Colonic mucosa (tissue), 4 donors: ENCODE measurements at regions not wholly inside any gene's neighbourhood (a gene's known extent, or its start where the extent isn't known, plus 50 kb on each side); places are given as distances from the start of the nearest gene placed in this dataset.

ENCODE experiments used
- DNase-seq: peaks from one replicate; pipeline ENCODE4 v3.0.0-alpha.2; 2020
- H3K27ac ChIP-seq: fragments of 200-600 bp; one replicate; pipeline ENCODE4 v1.8.0; 2021
- H3K27me3 ChIP-seq: fragments of 200-600 bp; one replicate; pipeline ENCODE4 v1.8.0; 2021
- H3K36me3 ChIP-seq: fragments of 200-600 bp; one replicate; pipeline ENCODE4 v1.8.0; 2021
- H3K4me1 ChIP-seq: fragments of 200-600 bp; one replicate; pipeline ENCODE4 v1.8.0; 2021; ENCODE audit warnings: mild to moderate bottlenecking
- H3K4me3 ChIP-seq: fragments of 200-600 bp; one replicate; pipeline ENCODE4 v1.8.0; 2021
- H3K9ac ChIP-seq, 2 donors: one replicate each; pipeline ENCODE4 v1.7.0; 2013; ENCODE audit warnings: control low read depth in 2 of 2, low read depth in 2 of 2, low read length in 2 of 2
- H3K9me3 ChIP-seq: fragments of 200-600 bp; one replicate; pipeline ENCODE4 v1.8.0; 2021
- CTCF ChIP-seq: fragments of 200-600 bp; IDR thresholded peaks from one replicate; pipeline ENCODE4 v1.8.0; 2022; ENCODE audit warnings: antibody characterized with exemption, mild to moderate bottlenecking
- intact Hi-C: fragments of 100-400 bp; cut with DNase I; formaldehyde crosslinking; loops from one replicate; pipeline ENCODE4 v1.14.1; 2022
- donor health status: healthy.
- donor health status: DM: no; HTN: no; CAD: no.
- donor health status: DM: no; HTN: no; CAD: no.

- Histone ChIP-seq H3K36me3 (no peaks in the 10 kb centered on the region), H3K4me1 (no peaks in the 10 kb centered on the region), H3K9ac (no peak overlapping the region), H3K9me3 (no peaks in the 10 kb centered on the region), H3K4me3 (no peak overlapping the region), H3K27ac (no peak overlapping the region), H3K27me3 (no peaks in the 10 kb centered on the region)
- no peak for TF ChIP-seq CTCF
- DNase-seq: no peak
- intact Hi-C loops: no loop called here
These were observed 61.9 kb upstream of the BMP6 start for GRCh38 chr6:7664003-7664402.

- no peak overlapping the region for H3K9ac ChIP-seq
- no peak overlapping the region for H3K27ac ChIP-seq
- no peak for DNase-seq
- H3K9me3 ChIP-seq: no peaks in the 10 kb centered on the region
- no peaks in the 10 kb centered on the region for H3K36me3 ChIP-seq
- H3K27me3 ChIP-seq: no peaks in the 10 kb centered on the region
- TF ChIP-seq CTCF: no peak
- intact Hi-C loops: no loop called here
- peaks cover 5% of the 10 kb centered on the region for H3K4me1 ChIP-seq
- H3K4me3 ChIP-seq: no peak overlapping the region
These were observed 57.0 kb upstream of the BMP6 start for GRCh38 chr6:7668936-7669335.

- TF ChIP-seq CTCF: no peak
- no peaks in the 10 kb centered on the region for H3K9me3 ChIP-seq
These were observed 56.2 kb upstream of the BMP6 start for GRCh38 chr6:7669742-7670141.

GRCh38 chr6:7671076-7671475 lies 54.8 kb upstream of the BMP6 start:
- DNase-seq: no peak

More at GRCh38 chr6:7669742-7670141, 56.2 kb upstream of the BMP6 start:
- H3K27ac ChIP-seq: no peak overlapping the region
- H3K4me3 ChIP-seq: no peak overlapping the region
- no peaks in the 10 kb centered on the region for H3K27me3 ChIP-seq
- no peak for DNase-seq
- H3K9ac ChIP-seq: no peak overlapping the region
- no peaks in the 10 kb centered on the region for H3K36me3 ChIP-seq
- intact Hi-C loops: no loop called here
- peaks cover 5% of the 10 kb centered on the region for H3K4me1 ChIP-seq

GRCh38 chr6:7671581-7671980 lies 54.3 kb upstream of the BMP6 start:
- Histone ChIP-seq H3K4me1 (peaks cover 5% of the 10 kb centered on the region), H3K4me3 (no peak overlapping the region), H3K9ac (no peak overlapping the region), H3K27ac (no peak overlapping the region), H3K36me3 (no peaks in the 10 kb centered on the region), H3K9me3 (no peaks in the 10 kb centered on the region), H3K27me3 (no peaks in the 10 kb centered on the region)
- no peak for DNase-seq
- no peak for TF ChIP-seq CTCF
- intact Hi-C loops: no loop called here

More at GRCh38 chr6:7671076-7671475, 54.8 kb upstream of the BMP6 start:
- H3K9ac ChIP-seq: no peak overlapping the region
- no peak for TF ChIP-seq CTCF
- H3K4me3 ChIP-seq: no peak overlapping the region
- no peak overlapping the region for H3K27ac ChIP-seq
- H3K36me3 ChIP-seq: no peaks in the 10 kb centered on the region
- H3K4me1 ChIP-seq: peaks cover 5% of the 10 kb centered on the region
- no peaks in the 10 kb centered on the region for H3K9me3 ChIP-seq
- intact Hi-C loops: no loop called here
- H3K27me3 ChIP-seq: no peaks in the 10 kb centered on the region
